ENCODE measurements at regions not wholly inside any gene's neighbourhood (a gene's known extent, or its start where the extent isn't known, plus 50 kb on each side); places are given as distances from the start of the nearest gene placed in this dataset.

GRCh38 chr22:49005557-49005956 is 822.1 kb downstream of the BRD1 start:
- TF ChIP-seq, protein P1, sequence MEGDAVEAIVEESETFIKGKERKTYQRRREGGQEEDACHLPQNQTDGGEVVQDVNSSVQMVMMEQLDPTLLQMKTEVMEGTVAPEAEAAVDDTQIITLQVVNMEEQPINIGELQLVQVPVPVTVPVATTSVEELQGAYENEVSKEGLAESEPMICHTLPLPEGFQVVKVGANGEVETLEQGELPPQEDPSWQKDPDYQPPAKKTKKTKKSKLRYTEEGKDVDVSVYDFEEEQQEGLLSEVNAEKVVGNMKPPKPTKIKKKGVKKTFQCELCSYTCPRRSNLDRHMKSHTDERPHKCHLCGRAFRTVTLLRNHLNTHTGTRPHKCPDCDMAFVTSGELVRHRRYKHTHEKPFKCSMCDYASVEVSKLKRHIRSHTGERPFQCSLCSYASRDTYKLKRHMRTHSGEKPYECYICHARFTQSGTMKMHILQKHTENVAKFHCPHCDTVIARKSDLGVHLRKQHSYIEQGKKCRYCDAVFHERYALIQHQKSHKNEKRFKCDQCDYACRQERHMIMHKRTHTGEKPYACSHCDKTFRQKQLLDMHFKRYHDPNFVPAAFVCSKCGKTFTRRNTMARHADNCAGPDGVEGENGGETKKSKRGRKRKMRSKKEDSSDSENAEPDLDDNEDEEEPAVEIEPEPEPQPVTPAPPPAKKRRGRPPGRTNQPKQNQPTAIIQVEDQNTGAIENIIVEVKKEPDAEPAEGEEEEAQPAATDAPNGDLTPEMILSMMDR (IDR thresholded peaks at IDR 0.05; ENCODE audit: insufficient read depth, low read length, poor library complexity, severe bottlenecking) = no peak
- TF ChIP-seq EZH2phosphoT487 (conservative IDR thresholded peaks at IDR 0.05; ENCODE audit: low read length) = no peak
